ENCODE measurements at regions not wholly inside any gene's neighbourhood (a gene's known extent, or its start where the extent isn't known, plus 50 kb on each side); places are given as distances from the start of the nearest gene placed in this dataset.

- TF ChIP-seq CTCF (IDR thresholded peaks at IDR 0.05) (peak in 5 of 7 experiments; percentile 49 to 77 (median 67)), POLR2A (IDR thresholded peaks at IDR 0.05) (no peak), POLR2AphosphoS5 (IDR thresholded peaks at IDR 0.05) (no peak), EP300 (IDR thresholded peaks at IDR 0.05) (no peak)
Observed at GRCh38 chr20:22333885-22334545, 250.4 kb downstream of the FOXA2 start.

All from stomach (tissue), 4 donors.